ENCODE measurements at regions not wholly inside any gene's neighbourhood (a gene's known extent, or its start where the extent isn't known, plus 50 kb on each side); places are given as distances from the start of the nearest gene placed in this dataset.
A peak's percentile ranks its signal among the peaks of the same experiment; 100 is the strongest.
"Not testable (repeated sequence)": the region's sequence is repeated elsewhere in the genome, so short reads cannot be mapped to it uniquely, and the experiment has no call there.

- no peak for TF ChIP-seq CTCF (conservative IDR thresholded peaks at IDR 0.05)
- Mint-ChIP-seq H3K27ac (ENCODE audit: unreplicated experiment) (no peak overlapping the region), H3K9me3 (no peaks in the 10 kb centered on the region), H3K4me1 (peaks cover 19% of the 10 kb centered on the region), H3K27me3 (ENCODE audit: low read depth) (peaks cover 26% of the 10 kb centered on the region), H3K36me3 (ENCODE audit: low read depth) (no peaks in the 10 kb centered on the region), H3K4me3 (no peak overlapping the region)
- DNase-seq (ENCODE audit: low read depth, low spot score): no peak
Measured at GRCh38 chr11:45373506-45374035, 87.4 kb upstream of the SYT13 start.

- H3K9me3 Mint-ChIP-seq; H3K36me3 Mint-ChIP-seq (ENCODE audit: low read depth); H3K27ac Mint-ChIP-seq (ENCODE audit: unreplicated experiment); DNase-seq (ENCODE audit: low read depth, low spot score); H3K4me3 Mint-ChIP-seq: not testable (repeated sequence)
- Mint-ChIP-seq H3K27me3 (ENCODE audit: low read depth) (peaks cover 36% of the 10 kb centered on the region), H3K4me1 (peaks cover 19% of the 10 kb centered on the region)
Measured at GRCh38 chr11:45372414-45372813, 86.3 kb upstream of the SYT13 start.

GRCh38 chr11:45371251-45372115 is 85.3 kb upstream of the SYT13 start:
- DNase-seq (ENCODE audit: low read depth, low spot score): peak; percentile 89
- TF ChIP-seq CTCF (conservative IDR thresholded peaks at IDR 0.05): peak; percentile 98
- Mint-ChIP-seq H3K4me3 (no peak overlapping the region), H3K36me3 (ENCODE audit: low read depth) (no peaks in the 10 kb centered on the region), H3K4me1 (peaks cover 27% of the 10 kb centered on the region), H3K9me3 (no peaks in the 10 kb centered on the region), H3K27me3 (ENCODE audit: low read depth) (peaks cover 40% of the 10 kb centered on the region), H3K27ac (ENCODE audit: unreplicated experiment) (no peak overlapping the region)

- Mint-ChIP-seq H3K4me1 (peaks cover 24% of the 10 kb centered on the region), H3K36me3 (ENCODE audit: low read depth) (no peaks in the 10 kb centered on the region), H3K4me3 (no peak overlapping the region), H3K27ac (ENCODE audit: unreplicated experiment) (no peak overlapping the region), H3K27me3 (ENCODE audit: low read depth) (peaks cover 52% of the 10 kb centered on the region), H3K9me3 (no peaks in the 10 kb centered on the region)
- no peak for DNase-seq (ENCODE audit: low read depth, low spot score)
- TF ChIP-seq CTCF (conservative IDR thresholded peaks at IDR 0.05): no peak
Measured at GRCh38 chr11:45369313-45369712, 83.2 kb upstream of the SYT13 start.

GRCh38 chr11:45368697-45369096 is 82.6 kb upstream of the SYT13 start:
- no peak for DNase-seq (ENCODE audit: low read depth, low spot score)
- no peak overlapping the region for H3K4me3 Mint-ChIP-seq
- H3K27me3 Mint-ChIP-seq (ENCODE audit: low read depth): peaks cover 55% of the 10 kb centered on the region
- H3K4me1 Mint-ChIP-seq: peaks cover 24% of the 10 kb centered on the region
- H3K9me3 Mint-ChIP-seq: no peaks in the 10 kb centered on the region
- no peaks in the 10 kb centered on the region for H3K36me3 Mint-ChIP-seq (ENCODE audit: low read depth)
- TF ChIP-seq CTCF (conservative IDR thresholded peaks at IDR 0.05): no peak
- H3K27ac Mint-ChIP-seq (ENCODE audit: unreplicated experiment): no peak overlapping the region

- no peak for TF ChIP-seq CTCF (conservative IDR thresholded peaks at IDR 0.05)
- no peak for DNase-seq (ENCODE audit: low read depth, low spot score)
- Mint-ChIP-seq H3K4me1 (peaks cover 20% of the 10 kb centered on the region), H3K27me3 (ENCODE audit: low read depth) (peaks cover 57% of the 10 kb centered on the region), H3K27ac (ENCODE audit: unreplicated experiment) (no peak overlapping the region), H3K36me3 (ENCODE audit: low read depth) (no peaks in the 10 kb centered on the region), H3K9me3 (no peaks in the 10 kb centered on the region), H3K4me3 (no peak overlapping the region)
Measured at GRCh38 chr11:45366619-45367190, 80.6 kb upstream of the SYT13 start.
